Neural cell (in vitro differentiated cells): ENCODE measurements at regions not wholly inside any gene's neighbourhood (a gene's known extent, or its start where the extent isn't known, plus 50 kb on each side); places are given as distances from the start of the nearest gene placed in this dataset.

ENCODE experiments used
- EZH2 ChIP-seq: fragments of 200-600, 300-800 bp; shearing (Covaris generic), sonication (generic); IDR thresholded peaks from 2 replicates; pipeline ENCODE4 v1.6.1; 2014; ENCODE audit warnings: antibody characterized with exemption, low read length, borderline replicate concordance, mild to moderate bottlenecking; ENCODE audit not compliant: insufficient read depth, poor library complexity, severe bottlenecking
- MXI1 ChIP-seq: fragments of 450-650 bp; conservative IDR thresholded peaks from 2 replicates; pipeline ENCODE4 v1.6.1; 2014; ENCODE audit warnings: antibody characterized with exemption, mild to moderate bottlenecking; ENCODE audit not compliant: poor library complexity, severe bottlenecking
- POLR2AphosphoS5 ChIP-seq: IDR thresholded peaks from 2 replicates; pipeline ENCODE4 v1.6.1; 2012
- RAD21 ChIP-seq: fragments of 450-650 bp; conservative IDR thresholded peaks from 2 replicates; pipeline ENCODE4 v1.6.1; 2014; ENCODE audit warnings: antibody characterized with exemption, mild to moderate bottlenecking, moderate library complexity
- SMC3 ChIP-seq: fragments of 450-650 bp; conservative IDR thresholded peaks from 2 replicates; pipeline ENCODE4 v1.6.1; 2014; ENCODE audit warnings: antibody characterized with exemption, mild to moderate bottlenecking, moderate library complexity; ENCODE audit not compliant: poor library complexity
- TF ChIP-seq, protein P1 (sequence below): fragments of 450-650 bp; IDR thresholded peaks from 2 replicates; pipeline ENCODE4 v1.5.1; 2014; ENCODE audit warnings: antibody characterized with exemption, mild to moderate bottlenecking, moderate library complexity; ENCODE audit not compliant: poor library complexity, severe bottlenecking
- TF ChIP-seq, protein P2 (sequence below): IDR thresholded peaks from 2 replicates; pipeline ENCODE4 v1.6.1; 2012; ENCODE audit warnings: borderline replicate concordance

DNA sequence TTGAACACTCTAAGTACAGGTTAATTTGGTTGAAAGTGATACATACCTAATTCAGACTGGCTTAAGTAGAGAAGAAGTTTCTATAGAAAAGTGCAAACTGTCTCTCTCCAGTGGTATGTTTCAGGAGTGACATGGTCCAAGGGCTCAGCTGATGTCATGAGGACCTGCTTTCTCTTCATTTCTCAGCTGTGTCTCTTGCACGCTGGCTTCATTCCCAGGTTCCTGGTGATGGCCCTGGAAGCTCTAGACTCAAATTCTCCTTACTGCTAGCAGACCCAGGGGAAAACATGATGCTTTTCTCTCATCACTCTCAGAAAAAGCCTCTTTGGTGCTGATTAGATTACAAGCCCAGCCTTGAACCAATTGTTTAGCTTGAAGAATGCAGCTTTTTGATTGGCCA is 211.9 kb upstream of the CLINT1 start:
- TF ChIP-seq, protein P1, sequence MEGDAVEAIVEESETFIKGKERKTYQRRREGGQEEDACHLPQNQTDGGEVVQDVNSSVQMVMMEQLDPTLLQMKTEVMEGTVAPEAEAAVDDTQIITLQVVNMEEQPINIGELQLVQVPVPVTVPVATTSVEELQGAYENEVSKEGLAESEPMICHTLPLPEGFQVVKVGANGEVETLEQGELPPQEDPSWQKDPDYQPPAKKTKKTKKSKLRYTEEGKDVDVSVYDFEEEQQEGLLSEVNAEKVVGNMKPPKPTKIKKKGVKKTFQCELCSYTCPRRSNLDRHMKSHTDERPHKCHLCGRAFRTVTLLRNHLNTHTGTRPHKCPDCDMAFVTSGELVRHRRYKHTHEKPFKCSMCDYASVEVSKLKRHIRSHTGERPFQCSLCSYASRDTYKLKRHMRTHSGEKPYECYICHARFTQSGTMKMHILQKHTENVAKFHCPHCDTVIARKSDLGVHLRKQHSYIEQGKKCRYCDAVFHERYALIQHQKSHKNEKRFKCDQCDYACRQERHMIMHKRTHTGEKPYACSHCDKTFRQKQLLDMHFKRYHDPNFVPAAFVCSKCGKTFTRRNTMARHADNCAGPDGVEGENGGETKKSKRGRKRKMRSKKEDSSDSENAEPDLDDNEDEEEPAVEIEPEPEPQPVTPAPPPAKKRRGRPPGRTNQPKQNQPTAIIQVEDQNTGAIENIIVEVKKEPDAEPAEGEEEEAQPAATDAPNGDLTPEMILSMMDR, result no peak
- TF ChIP-seq EZH2, result no peak
- no peak for TF ChIP-seq MXI1
- no peak for TF ChIP-seq POLR2AphosphoS5
- TF ChIP-seq, protein P2, sequence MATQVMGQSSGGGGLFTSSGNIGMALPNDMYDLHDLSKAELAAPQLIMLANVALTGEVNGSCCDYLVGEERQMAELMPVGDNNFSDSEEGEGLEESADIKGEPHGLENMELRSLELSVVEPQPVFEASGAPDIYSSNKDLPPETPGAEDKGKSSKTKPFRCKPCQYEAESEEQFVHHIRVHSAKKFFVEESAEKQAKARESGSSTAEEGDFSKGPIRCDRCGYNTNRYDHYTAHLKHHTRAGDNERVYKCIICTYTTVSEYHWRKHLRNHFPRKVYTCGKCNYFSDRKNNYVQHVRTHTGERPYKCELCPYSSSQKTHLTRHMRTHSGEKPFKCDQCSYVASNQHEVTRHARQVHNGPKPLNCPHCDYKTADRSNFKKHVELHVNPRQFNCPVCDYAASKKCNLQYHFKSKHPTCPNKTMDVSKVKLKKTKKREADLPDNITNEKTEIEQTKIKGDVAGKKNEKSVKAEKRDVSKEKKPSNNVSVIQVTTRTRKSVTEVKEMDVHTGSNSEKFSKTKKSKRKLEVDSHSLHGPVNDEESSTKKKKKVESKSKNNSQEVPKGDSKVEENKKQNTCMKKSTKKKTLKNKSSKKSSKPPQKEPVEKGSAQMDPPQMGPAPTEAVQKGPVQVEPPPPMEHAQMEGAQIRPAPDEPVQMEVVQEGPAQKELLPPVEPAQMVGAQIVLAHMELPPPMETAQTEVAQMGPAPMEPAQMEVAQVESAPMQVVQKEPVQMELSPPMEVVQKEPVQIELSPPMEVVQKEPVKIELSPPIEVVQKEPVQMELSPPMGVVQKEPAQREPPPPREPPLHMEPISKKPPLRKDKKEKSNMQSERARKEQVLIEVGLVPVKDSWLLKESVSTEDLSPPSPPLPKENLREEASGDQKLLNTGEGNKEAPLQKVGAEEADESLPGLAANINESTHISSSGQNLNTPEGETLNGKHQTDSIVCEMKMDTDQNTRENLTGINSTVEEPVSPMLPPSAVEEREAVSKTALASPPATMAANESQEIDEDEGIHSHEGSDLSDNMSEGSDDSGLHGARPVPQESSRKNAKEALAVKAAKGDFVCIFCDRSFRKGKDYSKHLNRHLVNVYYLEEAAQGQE, result no peak
- TF ChIP-seq SMC3, result no peak
- TF ChIP-seq RAD21, result no peak
